GM10248 (cell line): ENCODE measurements at regions not wholly inside any gene's neighbourhood (a gene's known extent, or its start where the extent isn't known, plus 50 kb on each side); places are given as distances from the start of the nearest gene placed in this dataset.

Experiments
- CTCF ChIA-PET: fragments of 300-600 bp; sonication (Branson Sonifier 250); formaldehyde crosslinking; extraction: SDS; loops from one replicate; lab custom pipeline; 2021; ENCODE audit warnings: antibody characterized with exemption; lab: Yijun Ruan, JAX
- POLR2A ChIA-PET: fragments of 350-650 bp; sonication (Branson Sonifier 250); formaldehyde crosslinking; extraction: SDS; loops from one replicate; lab custom pipeline; 2020; ENCODE audit warnings: antibody characterized with exemption; lab: Yijun Ruan, JAX
- DNase-seq: peaks from one replicate; pipeline ENCODE4 v3.0.0; 2012; ENCODE audit errors: extremely low spot score
- CTCF ChIP-seq: IDR thresholded peaks from 2 replicates; pipeline ENCODE4 v1.5.1; 2012; ENCODE audit warnings: mild to moderate bottlenecking, low read depth; ENCODE audit errors: extremely low read depth, missing control alignments, control extremely low read depth

GRCh38 chr19:31567776-31568175 lies 218.5 kb upstream of the TSHZ3 start:
- no peak for DNase-seq
- ChIA-PET POLR2A (no interaction called here), CTCF (no interaction called here)
- TF ChIP-seq CTCF: no peak

GRCh38 chr19:31568724-31569123 lies 219.5 kb upstream of the TSHZ3 start:
- DNase-seq: no peak

GRCh38 chr19:31570718-31571117 lies 221.5 kb upstream of the TSHZ3 start:
- POLR2A ChIA-PET: no interaction called here
- no peak for TF ChIP-seq CTCF
- DNase-seq: no peak
- CTCF ChIA-PET: no interaction called here

More at GRCh38 chr19:31568724-31569123, 219.5 kb upstream of the TSHZ3 start:
- ChIA-PET CTCF (no interaction called here), POLR2A (no interaction called here)
- TF ChIP-seq CTCF: no peak

- ChIA-PET CTCF (no interaction called here), POLR2A (no interaction called here)
- TF ChIP-seq CTCF: no peak
- DNase-seq: no peak
Measured at GRCh38 chr19:31572102-31572975, 223.1 kb upstream of the TSHZ3 start.

GRCh38 chr19:31572976-31573298 lies 223.7 kb upstream of the TSHZ3 start:
- CTCF ChIA-PET: no interaction called here
- TF ChIP-seq CTCF: no peak
- POLR2A ChIA-PET: no interaction called here
- DNase-seq: no peak

GRCh38 chr19:31574251-31574973 lies 225.2 kb upstream of the TSHZ3 start:
- ChIA-PET POLR2A (no interaction called here), CTCF (no interaction called here)
- no peak for TF ChIP-seq CTCF
- no peak for DNase-seq
